Astrocyte (in vitro differentiated cells and primary cell): ENCODE measurements at regions not wholly inside any gene's neighbourhood (a gene's known extent, or its start where the extent isn't known, plus 50 kb on each side); places are given as distances from the start of the nearest gene placed in this dataset.

Experiments used
- EZH2 ChIP-seq: IDR thresholded peaks from 2 replicates; pipeline ENCODE4 v1.6.1; 2012; ENCODE audit warnings: mild to moderate bottlenecking, low read length, inconsistent platforms; ENCODE audit not compliant: insufficient read depth
- TF ChIP-seq, protein P1 (sequence below): IDR thresholded peaks from 2 replicates; pipeline ENCODE4 v1.5.1; 2011; ENCODE audit warnings: low read depth, mild to moderate bottlenecking, inconsistent platforms, low read length, moderate library complexity; ENCODE audit not compliant: insufficient read depth

DNA sequence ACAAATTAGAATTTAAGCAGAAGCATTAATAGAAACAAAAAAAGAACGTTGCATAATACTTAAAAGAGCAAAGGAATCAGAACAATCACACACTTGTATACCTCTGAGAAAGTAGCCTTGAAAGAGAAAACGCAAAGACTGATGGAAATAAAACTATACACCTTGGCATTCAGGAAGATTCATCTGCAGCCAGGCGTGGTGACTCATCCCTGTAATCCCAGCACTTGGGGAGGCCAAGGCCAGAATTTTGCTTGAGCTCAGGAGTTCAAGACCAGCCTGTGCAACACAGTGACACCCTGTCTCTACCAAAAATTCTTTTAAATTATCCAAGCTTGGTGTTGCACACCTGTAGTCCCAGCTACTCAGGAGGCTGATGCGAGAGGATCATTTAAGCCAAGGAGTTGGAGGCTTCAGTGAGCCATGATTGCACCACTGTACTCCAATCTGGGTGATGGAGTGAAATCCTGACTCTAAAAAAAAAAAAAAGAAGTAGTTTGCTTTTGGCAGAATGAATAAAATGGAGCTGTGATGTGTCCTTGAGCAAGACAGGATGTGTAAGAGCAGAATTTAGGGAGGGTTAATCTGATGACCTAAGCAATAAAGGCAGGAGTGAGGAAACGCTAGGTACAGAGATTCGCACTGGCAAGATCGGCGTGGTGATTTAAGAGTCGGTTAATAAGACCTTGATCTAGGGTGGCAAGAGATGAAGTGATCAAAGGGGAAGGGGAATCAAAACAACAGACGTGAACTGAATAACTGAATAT lies 75.8 kb upstream of the NRP1 start:
- TF ChIP-seq, protein P1, sequence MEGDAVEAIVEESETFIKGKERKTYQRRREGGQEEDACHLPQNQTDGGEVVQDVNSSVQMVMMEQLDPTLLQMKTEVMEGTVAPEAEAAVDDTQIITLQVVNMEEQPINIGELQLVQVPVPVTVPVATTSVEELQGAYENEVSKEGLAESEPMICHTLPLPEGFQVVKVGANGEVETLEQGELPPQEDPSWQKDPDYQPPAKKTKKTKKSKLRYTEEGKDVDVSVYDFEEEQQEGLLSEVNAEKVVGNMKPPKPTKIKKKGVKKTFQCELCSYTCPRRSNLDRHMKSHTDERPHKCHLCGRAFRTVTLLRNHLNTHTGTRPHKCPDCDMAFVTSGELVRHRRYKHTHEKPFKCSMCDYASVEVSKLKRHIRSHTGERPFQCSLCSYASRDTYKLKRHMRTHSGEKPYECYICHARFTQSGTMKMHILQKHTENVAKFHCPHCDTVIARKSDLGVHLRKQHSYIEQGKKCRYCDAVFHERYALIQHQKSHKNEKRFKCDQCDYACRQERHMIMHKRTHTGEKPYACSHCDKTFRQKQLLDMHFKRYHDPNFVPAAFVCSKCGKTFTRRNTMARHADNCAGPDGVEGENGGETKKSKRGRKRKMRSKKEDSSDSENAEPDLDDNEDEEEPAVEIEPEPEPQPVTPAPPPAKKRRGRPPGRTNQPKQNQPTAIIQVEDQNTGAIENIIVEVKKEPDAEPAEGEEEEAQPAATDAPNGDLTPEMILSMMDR = no peak
- TF ChIP-seq EZH2 = no peak
